OCI-M1 (cell line): ENCODE measurements at regions not wholly inside any gene's neighbourhood (a gene's known extent, or its start where the extent isn't known, plus 50 kb on each side); places are given as distances from the start of the nearest gene placed in this dataset.

Experiments used
- DNase-seq: peaks from one replicate; lab custom pipeline; 2025; lab: John Stamatoyannopoulos, UW

GRCh38 chr2:15794608-15795134 is 145.7 kb upstream of the MYCN start:
- DNase-seq = no peak

- DNase-seq = no peak
These were observed 144.9 kb upstream of the MYCN start for GRCh38 chr2:15795426-15795825.

- no peak for DNase-seq
These were observed 144.0 kb upstream of the MYCN start for GRCh38 chr2:15796167-15796942.

GRCh38 chr2:15797231-15797938 is 143.0 kb upstream of the MYCN start:
- no peak for DNase-seq

GRCh38 chr2:15797939-15798281 is 142.4 kb upstream of the MYCN start:
- no peak for DNase-seq

- no peak for DNase-seq
These were observed 141.5 kb upstream of the MYCN start for GRCh38 chr2:15798701-15799431.

- no peak for DNase-seq
These were observed 140.9 kb upstream of the MYCN start for GRCh38 chr2:15799432-15799827.

- DNase-seq = no peak
These were observed 139.6 kb upstream of the MYCN start for GRCh38 chr2:15800495-15801329.

GRCh38 chr2:15801439-15801838 is 138.9 kb upstream of the MYCN start:
- DNase-seq = no peak

GRCh38 chr2:15801904-15802303 is 138.4 kb upstream of the MYCN start:
- no peak for DNase-seq

- DNase-seq = no peak
These were observed 137.4 kb upstream of the MYCN start for GRCh38 chr2:15802657-15803542.

- DNase-seq = no peak
These were observed 136.7 kb upstream of the MYCN start for GRCh38 chr2:15803543-15804245.

- no peak for DNase-seq
These were observed 136.1 kb upstream of the MYCN start for GRCh38 chr2:15804246-15804619.

- DNase-seq = no peak
These were observed 135.7 kb upstream of the MYCN start for GRCh38 chr2:15804691-15805090.

- DNase-seq = no peak
These were observed 135.1 kb upstream of the MYCN start for GRCh38 chr2:15805206-15805605.

- no peak for DNase-seq
These were observed 134.6 kb upstream of the MYCN start for GRCh38 chr2:15805772-15806171.

GRCh38 chr2:15806801-15807417 is 133.4 kb upstream of the MYCN start:
- DNase-seq = no peak

- DNase-seq = no peak
These were observed 132.7 kb upstream of the MYCN start for GRCh38 chr2:15807418-15808203.
